ENCODE measurements at regions not wholly inside any gene's neighbourhood (a gene's known extent, or its start where the extent isn't known, plus 50 kb on each side); places are given as distances from the start of the nearest gene placed in this dataset.

- H3K4me3 ChIP-seq = no peak overlapping the region
- H3K9me3 ChIP-seq = no peaks in the 10 kb centered on the region
- H3K36me3 ChIP-seq = no peaks in the 10 kb centered on the region
- WGBS, 2 donors = 33 to 79% methylated on average over 1 of the region's 1 CpG
- H3K27me3 ChIP-seq = no peaks in the 10 kb centered on the region
- no peaks in the 10 kb centered on the region for H3K4me1 ChIP-seq
- no peak for DNase-seq
- intact Hi-C loops (cut with DNase I) = no loop called here
- no peak for TF ChIP-seq POLR2A (IDR thresholded peaks at IDR 0.05)
- TF ChIP-seq CTCF (IDR thresholded peaks at IDR 0.05) = no peak
- no peak overlapping the region for H3K27ac ChIP-seq
Measured at GRCh38 chr3:157672061-157672460, 168.8 kb upstream of the VEPH1 start.

GRCh38 chr3:157671656-157672055, 168.4 kb upstream of the VEPH1 start:
- no peaks in the 10 kb centered on the region for H3K4me1 ChIP-seq
- no peak for TF ChIP-seq CTCF (IDR thresholded peaks at IDR 0.05)
- H3K36me3 ChIP-seq = no peaks in the 10 kb centered on the region
- 46 to 59% methylated on average over 3 of the region's 3 CpGs for WGBS, 2 donors
- DNase-seq = no peak
- H3K4me3 ChIP-seq = no peak overlapping the region
- H3K9me3 ChIP-seq = no peaks in the 10 kb centered on the region
- intact Hi-C loops (cut with DNase I) = no loop called here
- H3K27ac ChIP-seq = no peak overlapping the region
- no peaks in the 10 kb centered on the region for H3K27me3 ChIP-seq

- intact Hi-C loops (cut with DNase I) = no loop called here
- WGBS, 2 donors = 5 to 20% methylated on average over 1 of the region's 1 CpG
Measured at GRCh38 chr3:157669416-157669815, 166.2 kb upstream of the VEPH1 start.

DNA sequence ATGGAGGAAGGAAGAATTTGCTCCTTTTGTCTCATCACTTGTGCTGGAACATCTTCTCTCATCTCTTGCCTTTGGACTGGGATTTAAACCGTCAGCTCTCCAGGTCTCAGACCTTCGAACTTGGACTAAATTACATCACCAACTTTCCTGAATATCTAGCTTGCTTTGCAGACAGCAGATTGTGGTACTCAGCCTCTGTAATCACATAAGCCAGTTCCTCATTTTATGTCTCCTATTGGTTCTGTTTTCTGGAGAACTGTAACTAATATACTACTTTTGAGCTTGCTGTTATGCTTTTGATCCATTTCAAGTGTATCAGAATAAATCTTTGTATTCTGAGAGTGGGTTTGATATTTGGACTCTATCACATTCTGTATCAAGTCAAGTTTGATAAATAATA, 164.3 kb upstream of the VEPH1 start:
- TF ChIP-seq POLR2A (IDR thresholded peaks at IDR 0.05) = no peak
- no peak for TF ChIP-seq CTCF (IDR thresholded peaks at IDR 0.05)
- no peak for DNase-seq
- Histone ChIP-seq H3K4me1 (no peaks in the 10 kb centered on the region), H3K27ac (no peak overlapping the region), H3K36me3 (no peaks in the 10 kb centered on the region), H3K27me3 (no peaks in the 10 kb centered on the region), H3K4me3 (no peak overlapping the region), H3K9me3 (no peaks in the 10 kb centered on the region)
- WGBS, 2 donors = 65 to 73% methylated on average over 2 of the region's 2 CpGs
- intact Hi-C loops (cut with DNase I) = no loop called here

More at GRCh38 chr3:157669416-157669815, 166.2 kb upstream of the VEPH1 start:
- H3K27ac ChIP-seq = no peak overlapping the region
- DNase-seq = no peak
- H3K4me1 ChIP-seq = no peaks in the 10 kb centered on the region
- TF ChIP-seq POLR2A (IDR thresholded peaks at IDR 0.05) (no peak), CTCF (IDR thresholded peaks at IDR 0.05) (no peak)
- no peak overlapping the region for H3K4me3 ChIP-seq
- no peaks in the 10 kb centered on the region for H3K9me3 ChIP-seq
- no peaks in the 10 kb centered on the region for H3K27me3 ChIP-seq
- no peaks in the 10 kb centered on the region for H3K36me3 ChIP-seq

DNA sequence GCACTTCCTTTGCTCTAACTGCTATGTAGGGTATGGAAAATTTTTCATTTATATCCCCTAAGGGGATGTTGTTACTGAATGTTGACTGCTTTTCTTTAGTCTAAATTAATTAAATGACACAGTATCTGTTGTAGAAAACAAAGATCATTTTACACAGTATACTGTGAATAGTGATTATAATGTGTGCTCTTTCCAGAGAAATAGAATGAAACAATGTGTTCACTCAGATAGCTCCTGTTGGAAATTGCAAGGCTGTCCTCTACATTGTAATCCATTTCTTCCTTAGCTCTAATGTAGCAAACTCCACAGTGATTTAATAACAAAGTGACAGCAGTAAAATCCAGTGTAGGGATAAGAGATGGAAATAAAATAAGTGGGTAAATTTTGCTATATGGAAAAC, 159.0 kb upstream of the VEPH1 start:
- no peak for DNase-seq
- TF ChIP-seq CTCF (IDR thresholded peaks at IDR 0.05) = no peak
- no peak for TF ChIP-seq POLR2A (IDR thresholded peaks at IDR 0.05)
- Histone ChIP-seq H3K9me3 (no peaks in the 10 kb centered on the region), H3K4me1 (no peaks in the 10 kb centered on the region), H3K27me3 (no peaks in the 10 kb centered on the region), H3K27ac (no peak overlapping the region), H3K4me3 (no peak overlapping the region), H3K36me3 (no peaks in the 10 kb centered on the region)
- intact Hi-C loops (cut with DNase I) = no loop called here
